Activated CD8-positive, alpha-beta memory T cell treated with anti-CD3 and anti-CD28 coated beads for 1 hour (primary cell): ENCODE measurements at regions not wholly inside any gene's neighbourhood (a gene's known extent, or its start where the extent isn't known, plus 50 kb on each side); places are given as distances from the start of the nearest gene placed in this dataset.
"Not testable (repeated sequence)": the region's sequence is repeated elsewhere in the genome, so short reads cannot be mapped to it uniquely, and the experiment has no call there.

Source experiments
- DNase-seq, 2 donors: peaks; one replicate each; pipeline ENCODE4 v3.0.0-alpha.2; 2020; ENCODE audit warnings: low read depth in 1 of 2; ENCODE audit errors: extremely low read depth in 1 of 2

DNA sequence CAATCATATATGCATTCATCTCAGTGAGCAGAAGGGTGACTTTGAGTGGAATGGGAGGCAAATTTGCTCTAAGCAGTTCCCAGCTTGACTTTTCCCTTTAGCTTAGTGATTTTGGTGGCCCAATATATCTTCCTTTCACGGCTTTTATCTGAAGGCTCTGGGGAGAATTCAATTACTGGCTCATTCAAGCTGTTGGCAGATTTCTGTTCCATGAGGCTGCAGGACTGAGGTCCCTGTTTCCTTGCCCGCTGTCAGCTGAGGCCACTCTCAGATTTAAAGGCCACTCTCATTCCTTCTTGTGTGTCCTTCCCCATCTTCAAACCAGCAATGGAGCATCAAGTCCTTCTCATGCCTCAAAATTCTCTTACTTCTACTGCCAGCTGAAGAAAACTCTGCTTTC is 170.4 kb upstream of the ATP10A start:
- no peak for DNase-seq

DNA sequence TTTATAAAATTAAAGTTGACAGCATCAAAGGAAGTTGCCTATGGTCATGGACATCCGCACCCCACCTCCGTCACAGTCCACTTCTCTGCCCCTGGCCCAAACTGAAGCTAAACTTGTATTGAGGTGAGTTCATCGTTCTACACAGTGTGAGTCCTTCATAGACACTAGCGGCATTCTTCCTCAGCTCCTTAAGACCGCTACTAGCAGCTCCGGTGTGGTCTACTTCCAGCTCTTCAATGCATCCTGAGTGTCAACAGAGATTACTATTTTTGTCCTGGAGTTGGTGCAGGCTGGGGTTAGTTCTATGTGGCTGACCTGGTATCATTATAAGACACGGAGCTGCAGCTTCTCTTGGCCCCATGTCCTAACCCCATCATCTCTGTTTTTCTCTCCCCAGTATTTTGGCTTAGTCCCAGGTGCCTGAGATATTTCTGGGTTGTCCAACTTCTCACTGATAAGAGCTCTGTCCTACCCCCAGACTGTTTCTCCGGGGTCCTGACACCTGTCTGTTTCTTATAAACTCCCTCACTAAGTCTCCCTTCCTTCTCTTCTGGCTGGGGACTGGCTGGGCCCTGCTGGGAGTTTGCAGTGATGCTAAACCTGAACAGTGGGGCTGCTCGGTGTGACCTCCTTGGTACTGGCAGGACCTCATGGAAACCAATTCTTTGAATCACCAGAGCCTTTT is 169.2 kb upstream of the ATP10A start:
- DNase-seq = no peak

- DNase-seq = not testable (repeated sequence)
These were observed 166.5 kb upstream of the ATP10A start for GRCh38 chr15:26029586-26029985.

GRCh38 chr15:26029146-26029545 is 166.0 kb upstream of the ATP10A start:
- no peak for DNase-seq

DNA sequence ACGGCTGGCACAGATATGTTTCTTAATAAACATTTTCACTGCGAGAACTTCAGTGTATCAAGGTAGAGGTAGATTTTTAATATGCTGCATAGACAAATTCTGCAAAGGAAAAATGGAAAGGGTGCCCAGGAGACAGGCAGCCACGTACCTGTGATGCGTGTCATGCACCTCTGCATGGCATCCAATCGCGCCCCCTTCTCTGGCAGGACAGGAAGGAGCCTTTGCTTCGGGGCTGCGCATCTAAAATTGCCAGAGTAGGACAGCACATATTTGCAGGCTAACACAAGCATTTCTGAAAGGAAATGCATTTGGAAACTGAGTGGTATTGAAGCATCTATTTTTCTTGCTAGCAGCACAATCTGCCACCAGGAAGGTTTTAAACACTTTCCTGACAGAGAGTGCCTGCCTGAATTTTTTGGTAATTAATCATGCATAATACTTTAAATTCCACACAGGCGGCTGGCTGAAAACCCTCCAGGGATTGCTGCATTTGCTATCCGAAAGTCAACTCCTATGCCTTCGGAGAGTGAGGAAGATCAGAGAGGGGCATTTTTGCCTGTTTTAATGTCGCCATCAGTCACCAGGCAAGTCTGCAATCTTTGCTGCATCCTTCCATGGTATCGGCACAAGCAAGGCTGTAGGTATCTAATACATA is 165.1 kb upstream of the ATP10A start:
- no peak for DNase-seq

GRCh38 chr15:26026671-26027070 is 163.5 kb upstream of the ATP10A start:
- DNase-seq = not testable (repeated sequence)

DNA sequence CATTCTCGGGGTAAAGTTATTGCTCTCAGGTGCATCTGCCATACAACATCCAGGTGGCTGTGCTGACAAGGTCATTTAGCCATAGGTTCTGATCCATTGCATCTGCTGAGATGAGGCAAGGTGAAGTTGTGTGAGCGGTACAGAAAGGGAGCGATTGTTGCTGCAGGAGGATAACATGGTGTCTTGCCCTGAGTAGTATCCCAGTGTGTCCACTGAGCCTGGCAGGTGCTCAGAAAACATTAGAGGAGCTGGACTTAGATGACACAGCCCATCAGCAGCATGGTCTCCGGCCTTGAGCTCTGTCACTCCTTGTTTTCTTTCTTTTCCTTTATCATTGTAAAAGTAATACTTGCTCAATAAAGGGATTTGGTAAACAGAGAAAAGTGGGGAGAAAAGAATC is 161.1 kb upstream of the ATP10A start:
- DNase-seq = no peak

GRCh38 chr15:26023691-26024090 is 160.6 kb upstream of the ATP10A start:
- no peak for DNase-seq

GRCh38 chr15:26023231-26023630 is 160.1 kb upstream of the ATP10A start:
- no peak for DNase-seq

- DNase-seq = no peak
These were observed 157.7 kb upstream of the ATP10A start for GRCh38 chr15:26020871-26021270.

- DNase-seq = no peak
These were observed 154.5 kb upstream of the ATP10A start for GRCh38 chr15:26017665-26018064.

- DNase-seq = no peak
These were observed 152.5 kb upstream of the ATP10A start for GRCh38 chr15:26015516-26016075.

- DNase-seq = no peak
These were observed 150.9 kb upstream of the ATP10A start for GRCh38 chr15:26013981-26014380.

GRCh38 chr15:26011916-26012315 is 148.8 kb upstream of the ATP10A start:
- DNase-seq = no peak

- DNase-seq = no peak
These were observed 144.0 kb upstream of the ATP10A start for GRCh38 chr15:26007151-26007550.

DNA sequence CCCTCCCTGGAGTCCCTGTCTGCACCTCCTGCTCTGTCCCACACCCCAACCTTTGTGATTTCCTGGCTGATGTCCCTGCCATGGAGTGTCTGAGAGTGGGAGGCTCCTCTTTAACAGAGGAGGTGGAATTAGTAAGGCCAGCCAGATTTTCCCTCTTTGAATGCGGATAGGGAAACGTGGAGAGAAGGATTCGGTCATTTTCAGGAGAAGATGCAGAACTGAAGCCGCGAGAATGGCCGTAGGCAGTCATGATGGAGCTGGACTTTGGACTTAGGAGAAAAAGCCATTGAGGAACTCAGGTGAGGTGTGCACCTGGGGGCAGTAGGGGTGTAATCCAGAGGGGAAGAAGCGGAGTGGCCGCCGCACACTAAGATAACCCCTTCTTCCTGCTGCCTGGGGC is 138.1 kb upstream of the ATP10A start:
- DNase-seq = no peak

DNA sequence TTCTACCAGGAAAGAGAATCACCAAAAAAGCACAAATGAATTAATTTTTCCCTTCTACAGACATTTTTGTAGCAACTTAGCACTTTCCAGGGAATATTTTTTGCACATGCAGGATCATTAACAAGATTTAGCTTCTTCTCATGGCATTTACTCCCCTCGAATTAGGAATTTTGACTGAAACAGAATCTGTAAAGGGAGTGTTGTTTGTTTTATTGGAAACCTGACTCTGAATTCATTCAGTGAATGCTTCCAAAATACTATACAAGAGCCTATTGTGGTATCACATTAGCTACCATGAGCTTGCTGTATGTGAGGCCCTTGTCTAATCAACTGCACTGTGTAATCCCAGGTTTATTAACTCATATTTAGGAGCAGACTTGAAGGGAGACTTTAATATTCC is 130.4 kb upstream of the ATP10A start:
- DNase-seq = no peak

DNA sequence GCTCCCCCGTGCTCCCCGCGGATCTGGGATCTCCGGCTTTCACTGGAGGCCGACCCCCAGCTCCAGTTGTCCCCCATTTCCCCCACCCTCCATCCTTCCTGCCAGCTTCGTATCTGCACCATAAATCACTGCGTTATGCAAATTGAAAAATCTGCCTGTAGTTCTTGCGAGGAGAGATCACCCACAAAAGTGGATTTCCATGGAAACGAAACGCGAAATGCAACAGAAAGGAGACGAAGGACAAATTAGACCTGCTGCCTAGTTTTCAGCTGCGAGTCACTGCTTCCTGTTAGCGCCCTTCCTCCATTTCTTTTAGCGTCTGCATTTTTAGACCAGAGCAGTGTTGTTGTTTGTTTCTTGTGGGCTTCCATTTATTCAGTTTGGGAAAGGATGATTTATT is 127.1 kb upstream of the ATP10A start:
- no peak for DNase-seq

DNA sequence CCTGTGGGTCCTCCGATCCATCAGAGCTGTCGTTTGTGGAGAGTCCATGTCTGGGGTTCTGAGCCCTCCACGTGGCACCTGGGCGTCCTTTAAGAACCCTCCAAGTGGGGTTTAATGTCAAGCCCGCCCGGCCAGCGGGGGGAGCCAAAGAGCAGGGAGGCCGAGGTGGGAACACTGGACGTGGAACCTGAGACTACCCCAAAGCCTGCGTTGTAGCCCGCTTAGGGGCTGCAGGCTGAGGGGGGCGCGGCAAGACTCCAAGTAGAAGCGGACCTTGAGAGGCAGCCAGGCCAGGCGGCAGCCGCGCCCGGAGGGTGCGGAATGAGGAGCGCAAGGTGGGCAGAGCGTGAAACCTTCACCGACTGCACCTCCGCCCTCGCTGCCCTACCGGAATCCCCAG is 126.2 kb upstream of the ATP10A start:
- no peak for DNase-seq

DNA sequence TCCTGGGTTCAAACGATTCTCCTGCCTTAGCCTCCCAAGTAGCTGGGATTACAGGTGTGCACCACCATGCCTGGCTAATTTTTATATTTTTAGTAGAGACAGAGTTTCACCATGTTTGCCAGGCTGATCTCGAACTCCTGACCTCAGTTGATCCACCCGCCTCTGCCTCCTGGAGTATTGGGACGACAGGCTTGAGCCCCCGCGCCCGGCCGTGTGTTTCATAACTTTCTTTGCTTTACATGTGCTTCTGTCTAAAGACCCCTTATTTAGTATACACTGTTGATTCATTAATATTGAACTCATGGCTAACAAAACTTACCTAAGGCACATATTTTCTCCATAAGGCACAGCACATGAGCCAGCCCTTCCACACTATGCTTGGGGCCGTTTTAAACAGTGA is 125.6 kb upstream of the ATP10A start:
- DNase-seq = not testable (repeated sequence)

DNA sequence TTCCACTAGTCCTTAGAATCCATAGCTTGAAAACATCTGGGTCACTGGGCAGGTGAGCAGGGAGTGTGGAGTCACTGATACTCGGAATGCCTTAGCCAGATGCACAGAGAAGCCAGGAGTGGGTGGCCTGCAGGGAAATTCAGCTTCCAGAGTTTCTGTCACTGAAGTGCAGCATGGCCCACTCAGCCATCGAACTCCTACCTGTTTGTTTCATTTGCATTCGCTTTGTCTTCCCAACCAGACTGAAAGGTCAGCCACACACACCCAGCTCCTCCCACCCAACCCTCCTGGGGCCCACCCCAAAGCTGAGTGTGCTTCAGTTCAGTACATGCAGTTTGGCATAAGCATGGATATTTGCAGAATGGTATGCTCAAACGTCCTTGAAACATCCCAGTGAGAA is 124.5 kb upstream of the ATP10A start:
- no peak for DNase-seq

GRCh38 chr15:25985165-25985564 is 122.0 kb upstream of the ATP10A start:
- DNase-seq = no peak
